Effector CD8-positive, alpha-beta T cell (primary cell): ENCODE measurements at regions not wholly inside any gene's neighbourhood (a gene's known extent, or its start where the extent isn't known, plus 50 kb on each side); places are given as distances from the start of the nearest gene placed in this dataset.

ENCODE experiments used
- DNase-seq: peaks from one replicate; lab custom pipeline; 2025; lab: John Stamatoyannopoulos, UW

- no peak for DNase-seq
These were observed 440.0 kb downstream of the SLC16A7 start for GRCh38 chr12:60035835-60036234.

DNA sequence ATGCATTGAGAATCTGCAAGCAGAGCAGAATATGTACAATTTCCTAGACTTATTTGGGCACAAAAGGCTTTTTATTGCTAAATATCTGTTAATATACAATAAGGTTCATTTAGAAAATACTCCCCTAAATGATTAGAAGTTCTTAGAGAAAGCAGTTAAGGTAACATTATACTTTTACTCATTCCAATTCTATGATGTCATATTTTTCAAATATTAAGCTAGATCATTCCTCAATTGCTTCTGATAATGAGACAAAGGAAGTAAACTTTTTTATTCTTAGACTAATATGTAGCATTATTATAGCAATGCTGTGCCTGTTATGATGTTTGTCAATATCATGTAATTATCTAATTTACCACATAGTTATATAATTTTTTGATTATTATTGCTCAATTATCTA, 447.0 kb downstream of the SLC16A7 start:
- DNase-seq, result no peak

- DNase-seq, result no peak
These were observed 447.4 kb downstream of the SLC16A7 start for GRCh38 chr12:60043236-60043635.

DNA sequence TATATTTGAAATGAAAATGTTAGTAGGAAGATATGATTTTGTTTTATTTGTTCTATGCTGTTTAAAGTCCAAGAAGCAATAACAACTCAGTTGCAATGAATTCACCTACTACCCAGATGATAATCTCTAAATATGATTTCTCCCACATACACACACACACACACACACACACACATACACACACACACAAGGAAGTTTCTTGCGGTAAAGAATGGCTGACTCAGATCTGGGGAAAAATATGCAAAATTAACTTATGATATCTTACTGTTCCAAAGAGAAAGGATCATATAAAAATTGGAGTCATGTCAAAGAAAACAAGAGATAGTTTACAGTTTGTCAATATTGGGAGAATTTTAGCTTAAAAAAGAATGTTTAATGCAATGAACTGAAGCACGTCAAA, 456.7 kb downstream of the SLC16A7 start:
- no peak for DNase-seq

- DNase-seq, result no peak
These were observed 463.4 kb downstream of the SLC16A7 start for GRCh38 chr12:60059180-60059579.

- no peak for DNase-seq
These were observed 470.8 kb downstream of the SLC16A7 start for GRCh38 chr12:60066655-60067054.

- no peak for DNase-seq
These were observed 474.7 kb downstream of the SLC16A7 start for GRCh38 chr12:60070552-60070951.

GRCh38 chr12:60071759-60072191, 475.9 kb downstream of the SLC16A7 start:
- DNase-seq, result no peak

- DNase-seq, result no peak
These were observed 477.1 kb downstream of the SLC16A7 start for GRCh38 chr12:60072911-60073310.

DNA sequence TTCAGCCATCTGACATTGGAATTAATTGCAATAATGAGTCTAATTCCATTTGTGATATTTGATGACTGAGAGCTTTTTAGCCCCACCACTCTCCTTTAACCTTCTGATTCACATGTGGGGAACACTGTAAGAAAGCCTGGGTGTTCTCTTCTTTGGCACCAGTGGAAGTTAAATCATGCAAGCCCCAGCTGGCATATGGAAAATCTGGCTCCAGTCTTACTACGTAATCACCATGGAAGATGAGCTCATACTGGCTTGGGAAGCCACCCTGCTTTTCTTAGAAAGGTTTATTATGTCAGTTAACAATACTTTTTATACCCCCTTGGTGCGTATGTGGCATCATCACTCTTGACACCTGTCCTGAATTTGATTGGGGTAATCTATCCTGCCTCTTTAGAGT, 479.3 kb downstream of the SLC16A7 start:
- no peak for DNase-seq

DNA sequence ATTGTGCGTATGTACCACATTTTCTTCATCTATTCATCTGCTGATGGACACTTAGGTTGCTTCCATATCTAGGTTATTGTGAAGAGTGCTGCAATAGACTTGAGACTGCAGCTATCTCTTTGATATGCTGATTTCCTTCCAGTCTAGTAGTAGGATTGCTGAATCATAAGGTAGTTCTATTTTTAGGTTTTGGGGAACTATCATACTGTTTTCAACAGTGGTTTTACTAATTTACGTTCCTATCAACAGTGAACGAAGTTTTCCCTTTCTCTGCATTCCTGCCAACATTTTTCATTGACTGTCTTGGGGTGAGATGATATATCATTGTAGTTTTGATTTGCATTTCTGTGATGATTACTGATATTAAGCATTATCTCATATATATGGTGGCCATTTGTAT, 482.2 kb downstream of the SLC16A7 start:
- no peak for DNase-seq

DNA sequence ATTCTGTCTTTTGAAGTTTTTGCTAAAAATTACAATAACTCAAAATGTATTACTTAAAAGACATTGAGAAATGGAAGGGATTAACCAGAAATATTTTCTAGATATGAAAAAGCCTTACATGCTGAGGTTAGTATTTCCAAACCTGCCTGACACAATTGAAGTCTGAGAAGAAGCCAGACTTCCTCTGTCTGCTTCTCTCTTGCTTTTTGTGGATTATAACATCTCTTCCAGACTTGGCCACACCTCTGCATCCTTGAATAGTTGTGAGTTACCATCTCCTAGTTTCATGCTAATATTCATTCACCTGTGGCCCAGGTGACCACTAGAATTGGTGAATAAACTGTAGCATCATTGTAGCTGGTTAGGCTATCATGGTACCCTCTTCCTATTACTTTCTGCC, 497.6 kb downstream of the SLC16A7 start:
- DNase-seq, result no peak

DNA sequence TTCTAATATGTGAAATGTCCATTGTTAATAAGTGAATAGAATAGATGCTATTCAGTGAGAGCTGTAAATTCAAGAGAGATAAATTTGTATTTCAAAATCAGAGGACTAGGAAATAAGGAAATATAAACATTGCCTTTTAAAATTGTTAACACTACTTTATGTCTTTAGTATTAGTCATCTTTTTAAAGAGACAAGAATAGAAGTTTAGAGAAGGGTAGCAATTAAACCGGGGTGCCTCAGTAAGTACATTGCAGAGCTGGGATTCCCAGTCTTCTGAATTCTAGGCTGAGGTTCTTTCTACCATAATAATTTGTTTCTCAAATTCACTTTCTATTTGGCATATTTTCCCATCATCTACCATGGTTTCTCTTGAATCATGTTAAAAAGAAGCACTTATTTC, 498.6 kb downstream of the SLC16A7 start:
- no peak for DNase-seq

DNA sequence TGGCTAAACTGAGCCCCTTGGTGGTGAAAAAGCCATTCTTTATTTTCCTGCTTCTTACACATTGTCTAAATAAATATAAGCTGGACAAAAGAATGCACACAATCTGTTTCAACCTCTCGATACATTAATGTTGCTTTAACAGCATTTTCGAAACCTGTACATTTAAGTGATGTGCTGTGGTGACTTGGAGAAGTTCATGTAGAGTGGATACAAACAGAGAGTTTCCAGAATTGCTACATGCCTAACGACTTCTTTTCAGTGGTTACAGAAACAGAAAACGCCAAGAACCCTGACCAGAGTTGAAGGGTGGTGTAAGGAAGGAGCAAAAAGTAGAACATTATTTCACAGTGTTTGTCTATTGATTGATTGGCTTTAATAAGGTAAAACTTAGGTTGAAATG, 500.9 kb downstream of the SLC16A7 start:
- DNase-seq, result no peak

DNA sequence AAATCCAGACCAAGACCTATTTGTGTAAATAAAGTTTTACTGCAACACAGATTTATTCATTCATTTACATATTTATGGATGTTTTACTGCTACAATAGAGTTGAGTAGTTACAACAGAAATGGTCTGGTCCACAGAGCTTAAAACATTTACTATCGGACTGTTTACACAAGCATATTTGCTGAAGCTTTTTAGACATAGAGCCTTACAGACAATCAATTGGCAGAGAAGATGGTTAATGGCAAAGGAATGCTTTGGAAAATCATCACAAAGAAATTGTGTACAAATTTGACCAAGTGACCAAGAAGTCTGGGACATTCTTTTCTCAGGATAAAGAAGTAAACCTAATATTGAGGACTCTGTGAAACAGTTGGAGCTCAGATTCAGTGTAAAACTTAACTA, 504.3 kb downstream of the SLC16A7 start:
- no peak for DNase-seq

GRCh38 chr12:60100852-60101251, 505.0 kb downstream of the SLC16A7 start:
- DNase-seq, result no peak

DNA sequence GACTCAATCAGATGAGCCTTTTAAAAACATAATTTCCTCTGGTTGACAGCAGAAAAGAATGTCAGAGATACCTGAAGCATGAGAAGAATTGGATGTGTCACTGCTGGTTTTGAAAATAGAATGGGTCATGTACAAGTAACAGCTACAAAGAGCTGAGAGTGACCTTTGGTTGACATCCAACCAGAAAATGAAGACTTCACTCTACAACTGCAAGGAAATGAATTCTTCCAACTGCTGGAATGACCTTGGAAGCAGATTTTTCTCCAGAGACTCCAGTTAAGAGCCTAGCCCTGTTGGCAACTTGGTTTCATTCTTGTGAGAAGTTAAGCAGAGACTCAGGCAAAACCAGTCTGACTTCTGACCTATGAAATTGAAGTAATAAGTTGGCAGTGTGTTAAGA, 505.9 kb downstream of the SLC16A7 start:
- DNase-seq, result no peak

- no peak for DNase-seq
These were observed 510.4 kb downstream of the SLC16A7 start for GRCh38 chr12:60106214-60106613.

DNA sequence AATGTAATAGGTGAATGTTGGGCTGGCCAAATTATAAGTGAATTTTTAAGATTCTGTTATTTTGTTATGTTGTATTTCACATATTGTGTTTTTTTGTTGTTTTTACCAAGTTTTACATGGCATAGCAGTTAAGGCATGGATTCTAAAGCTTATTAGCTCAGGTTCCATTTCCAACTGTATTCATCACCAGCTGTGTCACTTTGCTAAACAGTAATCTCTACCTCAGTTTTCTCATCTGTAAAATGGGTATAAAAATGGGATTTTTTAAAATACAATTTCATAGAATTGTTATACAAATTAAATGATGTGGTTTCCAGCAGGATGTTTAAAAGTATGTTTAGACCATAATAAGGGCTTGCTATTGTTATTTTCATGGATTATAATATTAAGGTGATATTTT, 512.2 kb downstream of the SLC16A7 start:
- no peak for DNase-seq

GRCh38 chr12:60112063-60112462, 516.2 kb downstream of the SLC16A7 start:
- no peak for DNase-seq

- no peak for DNase-seq
These were observed 516.9 kb downstream of the SLC16A7 start for GRCh38 chr12:60112763-60113162.

- no peak for DNase-seq
These were observed 518.3 kb downstream of the SLC16A7 start for GRCh38 chr12:60114169-60114568.

DNA sequence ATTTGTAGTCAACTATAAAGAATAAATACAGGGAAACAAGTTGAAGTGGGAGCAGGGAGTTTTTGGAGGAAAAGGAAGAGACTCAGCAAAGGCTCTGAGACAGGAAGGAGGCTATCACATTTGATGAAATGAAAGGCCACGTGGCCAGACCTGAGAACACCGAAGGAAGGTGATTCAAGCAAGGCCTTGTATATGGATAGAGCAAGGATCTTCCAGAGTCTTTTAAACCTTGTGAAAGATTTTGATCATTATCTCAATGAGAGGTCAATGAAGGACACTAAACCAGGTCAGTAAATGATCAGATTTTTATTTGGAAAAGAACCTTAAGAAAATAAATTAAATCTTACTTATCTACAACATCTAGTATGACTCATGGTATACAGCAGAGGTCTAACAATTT, 523.5 kb downstream of the SLC16A7 start:
- no peak for DNase-seq

GRCh38 chr12:60120199-60120598, 524.4 kb downstream of the SLC16A7 start:
- no peak for DNase-seq

GRCh38 chr12:60123557-60123956, 527.7 kb downstream of the SLC16A7 start:
- no peak for DNase-seq
